H1 (cell line): ENCODE measurements at regions not wholly inside any gene's neighbourhood (a gene's known extent, or its start where the extent isn't known, plus 50 kb on each side); places are given as distances from the start of the nearest gene placed in this dataset.

Experiments used
- CTCF ChIA-PET: fragments of 300-600 bp; sonication (Branson Sonifier 250); formaldehyde crosslinking; loops from one replicate; lab custom pipeline; 2021; ENCODE audit not compliant: partially characterized antibody; lab: Charles Lee
- POLR2A ChIA-PET: fragments of 300-600 bp; sonication (Branson Sonifier 250); formaldehyde crosslinking; loops from one replicate; lab custom pipeline; 2021; ENCODE audit warnings: inconsistent platforms; ENCODE audit not compliant: partially characterized antibody; lab: Charles Lee
- DNase-seq, 2 experiments: peaks; one replicate each; pipeline versions ENCODE4 v3.0.0 to v3.0.0-alpha.2; 2010 to 2022; ENCODE audit warnings: low spot score in 2 of 2, low read depth in 1 of 2, mixed read lengths in 1 of 2
- FAIRE-seq: peaks from 2 replicates; lab custom pipeline; 2011; peaks lifted over from hg19 to GRCh38; lab: Jason Lieb, UNC
- H2AFZ ChIP-seq: 2 replicates; pipeline ENCODE4 v1.8.1; 2012; ENCODE audit warnings: low read length, inconsistent platforms
- H2AK5ac ChIP-seq: 2 replicates; pipeline ENCODE4 v1.6.1; 2013; ENCODE audit warnings: low read depth, low read length
- H2BK120ac ChIP-seq: replicated peaks from 2 replicates; pipeline ENCODE3; 2013; ENCODE audit warnings: low read depth, low read length, inconsistent platforms
- H2BK12ac ChIP-seq: 2 replicates; pipeline ENCODE4 v1.6.1; 2013; ENCODE audit warnings: low read depth, low read length
- H2BK15ac ChIP-seq: 2 replicates; pipeline ENCODE4 v1.6.1; 2013; ENCODE audit warnings: low read length
- H2BK20ac ChIP-seq: 2 replicates; pipeline ENCODE4 v1.6.1; 2013; ENCODE audit warnings: low read length
- H2BK5ac ChIP-seq: 2 replicates; pipeline ENCODE4 v1.6.1; 2013; ENCODE audit warnings: low read depth, low read length
- H3K14ac ChIP-seq: 2 replicates; pipeline ENCODE4 v1.6.1; 2013; ENCODE audit warnings: inconsistent platforms; ENCODE audit not compliant: insufficient read length
- H3K18ac ChIP-seq: 2 replicates; pipeline ENCODE4 v1.6.1; 2013; ENCODE audit warnings: low read length; ENCODE audit errors: extremely low read depth
- H3K23ac ChIP-seq: 2 replicates; pipeline ENCODE4 v1.6.1; 2013; ENCODE audit warnings: inconsistent platforms; ENCODE audit not compliant: insufficient read length
- H3K23me2 ChIP-seq: 2 replicates; pipeline ENCODE4 v1.6.1; 2013; ENCODE audit warnings: low read depth, low read length
- H3K27ac ChIP-seq: 2 replicates; pipeline ENCODE4 v1.6.1; 2011; ENCODE audit warnings: low read depth, low read length, inconsistent platforms
- H3K27me3 ChIP-seq, 4 experiments: replicated peaks in 1 of 4; 1 replicate in 1 of 4; 2 replicates in 3 of 4; pipeline versions ENCODE4 v1.6.1 to v1.8.1; 2011 to 2013; ENCODE audit warnings: low read length in 3 of 4, mild to moderate bottlenecking in 3 of 4, inconsistent platforms in 2 of 4, mixed read lengths in 2 of 4, moderate library complexity in 1 of 4; ENCODE audit not compliant: control insufficient read depth in 3 of 4, insufficient read depth in 3 of 4; ENCODE audit errors: extremely low read depth in 1 of 4
- H3K36me3 ChIP-seq, 4 experiments: 2 replicates each; pipeline versions ENCODE4 v1.6.1 to v1.8.1; 2011 to 2013; ENCODE audit warnings: mild to moderate bottlenecking in 4 of 4, low read length in 3 of 4, moderate library complexity in 2 of 4, control low read depth in 1 of 4, inconsistent platforms in 1 of 4; ENCODE audit not compliant: insufficient read depth in 4 of 4, control insufficient read depth in 2 of 4
- H3K4ac ChIP-seq: replicated peaks from 2 replicates; pipeline ENCODE3; 2013; ENCODE audit warnings: low read length, low read depth, mixed read lengths, inconsistent platforms; ENCODE audit not compliant: insufficient read length
- H3K4me1 ChIP-seq, 4 experiments: replicated peaks in 1 of 4; 1 replicate in 1 of 4; 2 replicates in 3 of 4; pipeline versions ENCODE4 v1.6.1 to v1.8.1; 2011 to 2013; ENCODE audit warnings: low read length in 3 of 4, inconsistent platforms in 2 of 4, mixed read lengths in 1 of 4; ENCODE audit not compliant: insufficient read depth in 4 of 4, control insufficient read depth in 3 of 4
- H3K4me2 ChIP-seq, 2 experiments: 2 replicates each; pipeline versions ENCODE4 v1.6.1 to v1.8.1; 2011 to 2013; ENCODE audit warnings: low read depth in 2 of 2, low read length in 2 of 2, control low read depth in 1 of 2, inconsistent platforms in 1 of 2, mild to moderate bottlenecking in 1 of 2; ENCODE audit not compliant: insufficient read depth in 1 of 2
- H3K4me3 ChIP-seq, 4 experiments: fragments of 200-600, 300-600 bp in 1 of 4; sonication (generic), shearing (Covaris generic), sonication (Bioruptor Twin) in 1 of 4; 2 replicates each; pipeline versions ENCODE4 v1.5.1 to v1.8.1; 2011 to 2016; ENCODE audit warnings: low read length in 4 of 4, low read depth in 3 of 4, control low read depth in 2 of 4, inconsistent platforms in 2 of 4, mild to moderate bottlenecking in 2 of 4, mixed read lengths in 1 of 4, moderate library complexity in 1 of 4; ENCODE audit not compliant: insufficient read depth in 2 of 4; ENCODE audit errors: extremely low read depth in 1 of 4
- H3K56ac ChIP-seq: replicated peaks from 2 replicates; pipeline ENCODE3; 2013; ENCODE audit warnings: low read depth, mild to moderate bottlenecking, mixed read lengths, low read length, inconsistent platforms; ENCODE audit not compliant: insufficient read length
- H3K79me1 ChIP-seq: 2 replicates; pipeline ENCODE4 v1.6.1; 2013; ENCODE audit warnings: low read depth, low read length, control low read depth
- H3K79me2 ChIP-seq, 2 experiments: 2 replicates each; pipeline versions ENCODE4 v1.6.1 to v1.8.1; 2012 to 2013; ENCODE audit warnings: low read length in 2 of 2, mild to moderate bottlenecking in 2 of 2, inconsistent platforms in 1 of 2; ENCODE audit not compliant: insufficient read depth in 2 of 2, control insufficient read depth in 1 of 2
- H3K9ac ChIP-seq, 4 experiments: replicated peaks in 1 of 4; 1 replicate in 1 of 4; 2 replicates in 3 of 4; pipeline versions ENCODE4 v1.6.1 to v1.8.1; 2011 to 2013; ENCODE audit warnings: low read depth in 3 of 4, low read length in 3 of 4, control low read depth in 2 of 4, mild to moderate bottlenecking in 2 of 4, moderate library complexity in 2 of 4, inconsistent platforms in 1 of 4; ENCODE audit errors: extremely low read depth in 1 of 4
- H3K9me3 ChIP-seq, 2 experiments: 2 replicates each; pipeline versions ENCODE4 v1.6.1 to v1.8.1; 2012 to 2013; ENCODE audit warnings: mild to moderate bottlenecking in 2 of 2, moderate library complexity in 2 of 2, control low read depth in 1 of 2, inconsistent platforms in 1 of 2, low read depth in 1 of 2, low read length in 1 of 2, mixed read lengths in 1 of 2; ENCODE audit not compliant: insufficient read depth in 2 of 2
- H4K20me1 ChIP-seq, 2 experiments: replicated peaks in 1 of 2; 2 replicates each; pipeline versions ENCODE3 to v1.8.1; 2011 to 2013; ENCODE audit warnings: inconsistent platforms in 2 of 2, low read length in 2 of 2, mild to moderate bottlenecking in 1 of 2; ENCODE audit not compliant: insufficient read depth in 2 of 2, control insufficient read depth in 1 of 2
- H4K5ac ChIP-seq: 2 replicates; pipeline ENCODE4 v1.6.1; 2013; ENCODE audit warnings: low read length, low read depth, mixed read lengths, inconsistent platforms; ENCODE audit not compliant: insufficient read length
- H4K8ac ChIP-seq: 2 replicates; pipeline ENCODE4 v1.8.0; 2013; ENCODE audit warnings: mild to moderate bottlenecking, moderate library complexity, low read length, inconsistent platforms; ENCODE audit not compliant: insufficient read depth; ENCODE audit errors: extremely low read depth
- H4K91ac ChIP-seq: replicated peaks from 2 replicates; pipeline ENCODE3; 2013; ENCODE audit warnings: low read length, mixed read lengths, inconsistent platforms; ENCODE audit not compliant: insufficient read length
- ASH2L ChIP-seq: fragments of 200-600, 300-600 bp; sonication (generic); IDR thresholded peaks from one replicate; pipeline ENCODE4 v1.7.1; 2017; ENCODE audit warnings: low read length
- CBX8 ChIP-seq: fragments of 300-800, 300-1000 bp; sonication (generic); IDR thresholded peaks from 2 replicates; pipeline ENCODE4 v1.7.1; 2016; ENCODE audit warnings: low read depth, low read length, borderline replicate concordance
- CHD2 ChIP-seq: IDR thresholded peaks from 2 replicates; pipeline ENCODE4 v1.6.1; 2012; ENCODE audit warnings: low read length, improper control_type of control experiment
- CREB1 ChIP-seq: IDR thresholded peaks from 2 replicates; pipeline ENCODE4 v1.6.1; 2012; ENCODE audit warnings: inconsistent platforms
- HDAC2 ChIP-seq, 2 experiments: fragments of 300-600 bp in 1 of 2; sonication (generic) in 1 of 2; IDR thresholded peaks; 2 replicates each; pipeline ENCODE4 v1.6.1; 2011 to 2012; ENCODE audit warnings: low read depth in 2 of 2, low read length in 2 of 2, mild to moderate bottlenecking in 2 of 2, moderate library complexity in 2 of 2, borderline replicate concordance in 1 of 2, inconsistent platforms in 1 of 2
- KDM1A ChIP-seq: fragments of 200-600, 300-600 bp; sonication (generic); IDR thresholded peaks from 2 replicates; pipeline ENCODE4 v1.7.1; 2016; ENCODE audit warnings: mild to moderate bottlenecking, low read length, borderline replicate concordance
- KDM4A ChIP-seq: IDR thresholded peaks from one replicate; pipeline ENCODE4 v1.7.1; 2012; ENCODE audit warnings: low read depth, mild to moderate bottlenecking, moderate library complexity, low read length, inconsistent platforms; ENCODE audit not compliant: severe bottlenecking
- MAX ChIP-seq: IDR thresholded peaks from 2 replicates; pipeline ENCODE4 v1.6.1; 2012; ENCODE audit warnings: inconsistent platforms
- POU5F1 ChIP-seq: IDR thresholded peaks from 2 replicates; pipeline ENCODE4 v1.6.1; 2011; ENCODE audit warnings: low read depth, mild to moderate bottlenecking, low read length, moderate library complexity
- RAD21 ChIP-seq, 2 experiments: IDR thresholded peaks in 1 of 2; conservative IDR thresholded peaks in 1 of 2; 2 replicates each; pipeline ENCODE4 v1.6.1; 2011; ENCODE audit warnings: low read depth in 2 of 2, low read length in 2 of 2, improper control_type of control experiment in 1 of 2, inconsistent platforms in 1 of 2, mild to moderate bottlenecking in 1 of 2, moderate library complexity in 1 of 2
- SIX5 ChIP-seq: IDR thresholded peaks from 2 replicates; pipeline ENCODE4 v1.6.1; 2011; ENCODE audit warnings: mild to moderate bottlenecking, low read depth, low read length
- SRF ChIP-seq: IDR thresholded peaks from 2 replicates; pipeline ENCODE4 v1.6.1; 2011; ENCODE audit warnings: mild to moderate bottlenecking, low read depth, low read length, moderate library complexity
- SUZ12 ChIP-seq: fragments of 200-600 bp; sonication (generic); IDR thresholded peaks from 2 replicates; pipeline ENCODE4 v1.6.1; 2012; ENCODE audit warnings: mild to moderate bottlenecking, inconsistent platforms, low read length, moderate library complexity, mixed read lengths
- TAF7 ChIP-seq: optimal IDR thresholded peaks from 2 replicates; pipeline ENCODE3; 2011; ENCODE audit warnings: low read depth, mild to moderate bottlenecking, inconsistent platforms, low read length, moderate library complexity, borderline replicate concordance
- TEAD4 ChIP-seq: IDR thresholded peaks from 2 replicates; pipeline ENCODE4 v1.6.1; 2012; ENCODE audit warnings: low read depth, low read length, inconsistent platforms, mixed read lengths
- WGBS, 2 experiments: shearing (Covaris generic) in 1 of 2; methylation state at CpG; one replicate each; pipeline versions ENCODE4 v1.1.6 to v1.1.7; 2013 to 2015; ENCODE audit warnings: low lambda C conversion rate in 2 of 2, mixed read lengths in 2 of 2, inconsistent platforms in 1 of 2, low coverage in 1 of 2, missing lambda C conversion rate in 1 of 2; ENCODE audit not compliant: insufficient replicate concordance in 2 of 2, insufficient coverage in 1 of 2, insufficient read length in 1 of 2; ENCODE audit errors: extremely low coverage in 1 of 2, missing lambda C conversion rate in 1 of 2; 5-methylcytosine and 5-hydroxymethylcytosine counted together

GRCh38 chr15:35693886-35694285 lies 147.9 kb upstream of the DPH6 start:
- no peak for TF ChIP-seq MAX
- TF ChIP-seq CHD2, result no peak
- no peak for TF ChIP-seq CREB1
- TF ChIP-seq RAD21 (IDR thresholded peaks at IDR 0.05 in 1 of 2, conservative IDR thresholded peaks at IDR 0.05 in 1 of 2; ENCODE audit: low read depth in 2 of 2, low read length in 2 of 2), result no peak
- no peak for TF ChIP-seq SIX5
- TF ChIP-seq TEAD4, result no peak
- no peak for TF ChIP-seq KDM1A
- no peak for TF ChIP-seq CBX8
- TF ChIP-seq POU5F1, result no peak
- no peak for TF ChIP-seq TAF7
- no peak for TF ChIP-seq HDAC2 (IDR thresholded peaks at IDR 0.05; ENCODE audit: borderline replicate concordance in 1 of 2, low read depth in 2 of 2, low read length in 2 of 2)
- TF ChIP-seq ASH2L, result no peak
- TF ChIP-seq SRF, result no peak
- TF ChIP-seq SUZ12, result no peak
- TF ChIP-seq KDM4A, result no peak

More at GRCh38 chr15:35693886-35694285, 147.9 kb upstream of the DPH6 start:
- no peak overlapping the region for H3K27ac ChIP-seq
- CTCF ChIA-PET, result no interaction called here
- H2BK20ac ChIP-seq, result no peak overlapping the region
- POLR2A ChIA-PET, result no interaction called here
- no peaks in the 10 kb centered on the region for H3K27me3 ChIP-seq
- H3K18ac ChIP-seq, result no peak overlapping the region
- no peak overlapping the region for H3K14ac ChIP-seq
- no peak overlapping the region for H4K8ac ChIP-seq
- no peak overlapping the region for H3K9ac ChIP-seq
- no peak overlapping the region for H3K23ac ChIP-seq
- H3K4me2 ChIP-seq, result no peak overlapping the region
- H3K4me3 ChIP-seq, result no peak overlapping the region
- no peaks in the 10 kb centered on the region for H3K79me2 ChIP-seq
- no peak for FAIRE-seq
- no peak overlapping the region for H3K4ac ChIP-seq
- no peak overlapping the region for H2AK5ac ChIP-seq
- no peaks in the 10 kb centered on the region for H4K20me1 ChIP-seq
- H3K79me1 ChIP-seq, result no peaks in the 10 kb centered on the region
- no peak for DNase-seq
- H2BK15ac ChIP-seq, result no peak overlapping the region
- H3K4me1 ChIP-seq, result no peaks in the 10 kb centered on the region; a peak in 3 of 7 replicates
- 97% methylated on average over 3 of the region's 3 CpGs; no CpG with 5 or more reads in 1 of the 2 experiments for WGBS, 2 experiments
- H3K9me3 ChIP-seq, result no peaks in the 10 kb centered on the region
- no peak overlapping the region for H2AFZ ChIP-seq
- H4K91ac ChIP-seq, result no peak overlapping the region
- no peak overlapping the region for H3K56ac ChIP-seq
- no peak overlapping the region for H2BK5ac ChIP-seq
- no peaks in the 10 kb centered on the region for H3K36me3 ChIP-seq
- no peaks in the 10 kb centered on the region for H3K23me2 ChIP-seq
- no peak overlapping the region for H2BK120ac ChIP-seq
- no peak overlapping the region for H4K5ac ChIP-seq
- no peak overlapping the region for H2BK12ac ChIP-seq
